GM12878 (cell line): ENCODE measurements at regions not wholly inside any gene's neighbourhood (a gene's known extent, or its start where the extent isn't known, plus 50 kb on each side); places are given as distances from the start of the nearest gene placed in this dataset.

Experiments
- ATAC-seq: fragments of 200-7000 bp; cut with Tn5 transposase; 3 replicates; pipeline ENCODE4 v1.9.1; 2020; ENCODE audit warnings: mild to moderate bottlenecking, moderate library complexity
- BruUV-seq: library from RNA; stranded (reverse); fragments of 400-500 nt; replicated peaks from 2 replicates; lab custom pipeline; 2021; lab: Mats Ljungman, UMichigan
- CTCF ChIA-PET: fragments of 300-600 bp; sonication (Branson Sonifier 250); formaldehyde crosslinking; extraction: SDS; loops from one replicate; lab custom pipeline; 2021; ENCODE audit warnings: inconsistent platforms; lab: Yijun Ruan, JAX
- POLR2A ChIA-PET: fragments of 350-600 bp; formaldehyde crosslinking; extraction: SDS; loops from one replicate; lab custom pipeline; 2021; ENCODE audit warnings: inconsistent platforms; lab: Charles Lee
- RAD21 ChIA-PET: fragments of 300-600 bp; sonication (Branson Sonifier 250); formaldehyde crosslinking; loops from one replicate; lab custom pipeline; 2023; ENCODE audit warnings: antibody characterized with exemption; ENCODE audit not compliant: unreplicated experiment; lab: Charles Lee
- SMC1A ChIA-PET: fragments of 300-600 bp; sonication (Branson Sonifier 250); formaldehyde crosslinking; loops from one replicate; lab custom pipeline; 2023; ENCODE audit not compliant: unreplicated experiment, uncharacterized antibody; lab: Charles Lee
- DNase-seq: peaks from one replicate; pipeline ENCODE4 v3.0.0-alpha.2; 2011; ENCODE audit warnings: low read depth, low spot score
- FAIRE-seq: peaks from 3 replicates; lab custom pipeline; 2011; peaks lifted over from hg19 to GRCh38; lab: Jason Lieb, UNC
- H2AFZ ChIP-seq: 2 replicates; pipeline ENCODE4 v1.6.0; 2011; ENCODE audit warnings: low read depth, low read length, control low read depth; ENCODE audit not compliant: control insufficient read depth
- H3K27ac ChIP-seq: 2 replicates; pipeline ENCODE4 v1.5.1; 2011; ENCODE audit warnings: control low read depth; ENCODE audit not compliant: control insufficient read depth, insufficient read depth
- H3K27me3 ChIP-seq, 2 experiments: replicated peaks in 1 of 2; 2 replicates each; pipeline versions ENCODE4 v1.6.0 to v1.6.1; 2011; ENCODE audit warnings: low read length in 1 of 2; ENCODE audit not compliant: control insufficient read depth in 2 of 2, insufficient read depth in 2 of 2
- H3K36me3 ChIP-seq, 2 experiments: 2 replicates each; pipeline ENCODE4 v1.5.1; 2011; ENCODE audit warnings: low read length in 1 of 2; ENCODE audit not compliant: control insufficient read depth in 2 of 2, insufficient read depth in 2 of 2
- H3K4me1 ChIP-seq: 2 replicates; pipeline ENCODE4 v1.6.1; 2011; ENCODE audit warnings: mild to moderate bottlenecking, low read length, moderate library complexity, mixed read lengths; ENCODE audit not compliant: control insufficient read depth, insufficient read depth
- H3K4me2 ChIP-seq: 2 replicates; pipeline ENCODE4 v1.6.0; 2011; ENCODE audit warnings: control low read depth; ENCODE audit not compliant: control insufficient read depth, insufficient read depth
- H3K4me3 ChIP-seq: fragments of 200-600 bp; sonication (generic); 2 replicates; pipeline ENCODE4 v1.5.1; 2016
- H3K79me2 ChIP-seq: 2 replicates; pipeline ENCODE4 v1.6.0; 2011; ENCODE audit warnings: low read length; ENCODE audit not compliant: control insufficient read depth, insufficient read depth
- H3K9ac ChIP-seq: 2 replicates; pipeline ENCODE4 v1.8.0; 2011; ENCODE audit warnings: low read length, control low read depth, mixed read lengths; ENCODE audit not compliant: control insufficient read depth, insufficient read depth
- H3K9me3 ChIP-seq: replicated peaks from 3 replicates; pipeline ENCODE4 v1.5.1; 2011; ENCODE audit warnings: mild to moderate bottlenecking, low read length; ENCODE audit not compliant: control insufficient read depth, insufficient read depth
- H4K20me1 ChIP-seq: 2 replicates; pipeline ENCODE4 v1.6.0; 2011; ENCODE audit not compliant: control insufficient read depth, insufficient read depth
- ATF3 ChIP-seq: IDR thresholded peaks from 2 replicates; pipeline ENCODE4 v1.6.1; 2011; ENCODE audit warnings: low read depth, mild to moderate bottlenecking, low read length, moderate library complexity, borderline replicate concordance; ENCODE audit errors: extremely low read depth
- GATAD2B ChIP-seq: fragments of 450-650 bp; conservative IDR thresholded peaks from 2 replicates; pipeline ENCODE4 v1.6.1; 2017; ENCODE audit warnings: low read depth, mild to moderate bottlenecking, moderate library complexity
- NR2C2 ChIP-seq: IDR thresholded peaks from 2 replicates; pipeline ENCODE4 v1.6.1; 2011; ENCODE audit warnings: borderline replicate concordance, low read depth; ENCODE audit not compliant: control insufficient read depth, insufficient read length
- PBX3 ChIP-seq: IDR thresholded peaks from 2 replicates; pipeline ENCODE4 v1.6.1; 2011; ENCODE audit warnings: mild to moderate bottlenecking, low read depth, low read length, moderate library complexity; ENCODE audit not compliant: insufficient replicate concordance
- SIX5 ChIP-seq: IDR thresholded peaks from 2 replicates; pipeline ENCODE4 v1.6.1; 2011; ENCODE audit warnings: mild to moderate bottlenecking, low read depth, low read length, moderate library complexity; ENCODE audit not compliant: severe bottlenecking
- WGBS: methylation state at CpG from one replicate; pipeline ENCODE4 v1.1.6; 2016; ENCODE audit warnings: low lambda C conversion rate; ENCODE audit not compliant: insufficient replicate concordance, insufficient coverage; ENCODE audit errors: missing lambda C conversion rate; 5-methylcytosine and 5-hydroxymethylcytosine counted together
- in situ Hi-C: fragments of 300-500 bp; cut with MboI; formaldehyde crosslinking; loops from 9 replicates; pipeline ENCODE4 v1.14.3; 2018; ENCODE audit warnings: mixed read lengths
- intact Hi-C: fragments of 100-400 bp; cut with micrococcal nuclease; formaldehyde crosslinking; loops from one replicate; pipeline ENCODE4 v1.14.2; 2022; ENCODE audit not compliant: unreplicated experiment
- TF ChIP-seq, protein P1 (sequence below): IDR thresholded peaks from 2 replicates; pipeline ENCODE4 v1.6.1; 2012; ENCODE audit warnings: low read depth, low read length, improper control_type of control experiment

- no TSS peak for BruUV-seq
- Histone ChIP-seq H3K36me3 (no peaks in the 10 kb centered on the region), H2AFZ (peak overlapping the region; percentile 36; the same call in 1 of the 2 replicates), H3K4me3 (no peak overlapping the region), H3K79me2 (no peaks in the 10 kb centered on the region), H3K27ac (no peak overlapping the region), H3K27me3 (no peaks in the 10 kb centered on the region), H3K4me2 (no peak overlapping the region), H3K4me1 (no peaks in the 10 kb centered on the region), H4K20me1 (no peaks in the 10 kb centered on the region), H3K9me3 (no peaks in the 10 kb centered on the region), H3K9ac (no peak overlapping the region)
- SMC1A ChIA-PET = no interaction called here
- no peak for DNase-seq
- 5% methylated on average over 1 of the region's 1 CpG for WGBS
- RAD21 ChIA-PET = interaction anchor here (0.6 kb wide), 1 partner anchor 309 kb away, joined by 5 read pairs; no protein-coding TSS in a partner anchor
- intact Hi-C loops = no loop called here
- in situ Hi-C loops = no loop called here
- TF ChIP-seq NR2C2 (no peak), SIX5 (no peak), PBX3 (no peak), GATAD2B (no peak), ATF3 (no peak)
- TF ChIP-seq, protein P1, sequence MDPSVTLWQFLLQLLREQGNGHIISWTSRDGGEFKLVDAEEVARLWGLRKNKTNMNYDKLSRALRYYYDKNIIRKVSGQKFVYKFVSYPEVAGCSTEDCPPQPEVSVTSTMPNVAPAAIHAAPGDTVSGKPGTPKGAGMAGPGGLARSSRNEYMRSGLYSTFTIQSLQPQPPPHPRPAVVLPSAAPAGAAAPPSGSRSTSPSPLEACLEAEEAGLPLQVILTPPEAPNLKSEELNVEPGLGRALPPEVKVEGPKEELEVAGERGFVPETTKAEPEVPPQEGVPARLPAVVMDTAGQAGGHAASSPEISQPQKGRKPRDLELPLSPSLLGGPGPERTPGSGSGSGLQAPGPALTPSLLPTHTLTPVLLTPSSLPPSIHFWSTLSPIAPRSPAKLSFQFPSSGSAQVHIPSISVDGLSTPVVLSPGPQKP = no peak
- CTCF ChIA-PET = interaction anchor here (0.7 kb wide), 1 partner anchor 284 kb away, joined by 5 read pairs; no protein-coding TSS in a partner anchor
- POLR2A ChIA-PET = no interaction called here
- FAIRE-seq = no peak
- ATAC-seq = peak; percentile 54
These were observed 533.5 kb downstream of the IGSF11 start for GRCh38 chr3:118501152-118501551.
